ENCODE measurements at regions not wholly inside any gene's neighbourhood (a gene's known extent, or its start where the extent isn't known, plus 50 kb on each side); places are given as distances from the start of the nearest gene placed in this dataset.

DNA sequence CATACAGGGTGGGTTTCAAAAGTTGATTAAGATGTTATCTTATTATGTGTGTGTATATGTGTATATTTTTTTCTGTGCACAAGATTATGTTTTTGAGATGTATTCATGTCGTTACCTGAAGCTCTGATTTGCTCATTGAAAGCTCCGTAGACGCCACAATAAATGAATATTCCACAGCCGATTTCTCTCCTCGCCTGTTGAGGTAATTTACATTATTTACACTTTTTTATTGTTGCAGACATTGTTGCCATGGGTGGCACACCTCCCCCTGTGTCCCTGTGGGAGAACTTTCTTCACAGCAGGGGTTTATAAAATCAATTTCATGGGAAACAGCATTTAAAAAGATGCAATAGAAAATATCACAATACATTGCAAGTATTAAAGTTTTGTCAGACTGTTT lies 100.6 kb downstream of the GLI2 start:
- TF ChIP-seq CTCF (IDR thresholded peaks at IDR 0.05): no peak
- no peak for TF ChIP-seq NR3C1 (IDR thresholded peaks at IDR 0.05)
- TF ChIP-seq FOSL2 (IDR thresholded peaks at IDR 0.05): no peak
- no peak for TF ChIP-seq FOSL2 (CRISPR knock-in tag; IDR thresholded peaks at IDR 0.05)
- TF ChIP-seq HOXA7 (CRISPR knock-in tag; IDR thresholded peaks at IDR 0.05): no peak
- TF ChIP-seq SMC3 (IDR thresholded peaks at IDR 0.05): no peak
- TF ChIP-seq CEBPB (IDR thresholded peaks at IDR 0.05): no peak
- no peak for TF ChIP-seq POLR2A (IDR thresholded peaks at IDR 0.05; ENCODE audit: low read length)
- TF ChIP-seq RAD21 (conservative IDR thresholded peaks at IDR 0.05 in 1 of 2, IDR thresholded peaks at IDR 0.05 in 1 of 2): no peak
